Fibroblast of lung (primary cell): ENCODE measurements at regions not wholly inside any gene's neighbourhood (a gene's known extent, or its start where the extent isn't known, plus 50 kb on each side); places are given as distances from the start of the nearest gene placed in this dataset.

Source experiments
- DNase-seq, 2 donors: peaks; one replicate each; pipeline versions ENCODE4 v3.0.0 to v3.0.0-alpha.2; 2010; ENCODE audit warnings: low read depth in 2 of 2
- H2AFZ ChIP-seq: 2 replicates; pipeline ENCODE4 v1.5.1; 2012; ENCODE audit warnings: low read length, control low read depth, inconsistent platforms
- H3K27ac ChIP-seq: 2 replicates; pipeline ENCODE4 v1.5.1; 2011; ENCODE audit warnings: low read length, control low read depth; ENCODE audit not compliant: insufficient read depth
- H3K27me3 ChIP-seq: 2 replicates; pipeline ENCODE4 v1.5.1; 2011; ENCODE audit warnings: mild to moderate bottlenecking, low read length; ENCODE audit not compliant: control insufficient read depth, insufficient read depth
- H3K36me3 ChIP-seq: 2 replicates; pipeline ENCODE4 v1.5.1; 2011; ENCODE audit warnings: low read length; ENCODE audit not compliant: control insufficient read depth, insufficient read depth
- H3K4me1 ChIP-seq: 2 replicates; pipeline ENCODE4 v1.5.1; 2011; ENCODE audit warnings: low read length; ENCODE audit not compliant: control insufficient read depth, insufficient read depth; ENCODE audit errors: extremely low read depth
- H3K4me2 ChIP-seq: 2 replicates; pipeline ENCODE4 v1.5.1; 2011; ENCODE audit warnings: low read length, control low read depth; ENCODE audit not compliant: insufficient read depth; ENCODE audit errors: extremely low read depth
- H3K4me3 ChIP-seq, 4 experiments: fragments of 200-600 bp in 1 of 4; sonication (generic) in 1 of 4; replicated peaks in 1 of 4; 2 replicates each; pipeline ENCODE4 v1.5.1; 2011 to 2016; ENCODE audit warnings: low read length in 4 of 4, low read depth in 3 of 4, mild to moderate bottlenecking in 3 of 4, control low read depth in 2 of 4, inconsistent platforms in 1 of 4, mixed read lengths in 1 of 4; ENCODE audit not compliant: insufficient read depth in 1 of 4; ENCODE audit errors: control extremely low read depth in 1 of 4
- H3K79me2 ChIP-seq: 2 replicates; pipeline ENCODE4 v1.5.1; 2012; ENCODE audit warnings: mild to moderate bottlenecking, low read length, inconsistent platforms; ENCODE audit not compliant: control insufficient read depth, insufficient read depth
- H3K9ac ChIP-seq: 2 replicates; pipeline ENCODE4 v1.5.1; 2011; ENCODE audit warnings: mild to moderate bottlenecking, low read length, control low read depth; ENCODE audit not compliant: insufficient read depth
- H3K9me3 ChIP-seq: 2 replicates; pipeline ENCODE4 v1.5.1; 2012; ENCODE audit warnings: low read depth, low read length; ENCODE audit not compliant: control insufficient read depth, insufficient read depth
- H4K20me1 ChIP-seq: 2 replicates; pipeline ENCODE4 v1.5.1; 2011; ENCODE audit warnings: low read length; ENCODE audit not compliant: control insufficient read depth, insufficient read depth; ENCODE audit errors: extremely low read depth
- EZH2 ChIP-seq: IDR thresholded peaks from 2 replicates; pipeline ENCODE4 v1.5.1; 2012; ENCODE audit warnings: low read length, control low read depth, mild to moderate bottlenecking; ENCODE audit errors: missing control alignments
- TF ChIP-seq, protein P1 (sequence below), 2 donors: IDR thresholded peaks in 1 of 2; conservative IDR thresholded peaks in 1 of 2; 1 replicate in 1 of 2; 2 replicates in 1 of 2; pipeline ENCODE4 v1.5.1; 2011 to 2012; ENCODE audit warnings: low read length in 2 of 2, control low read depth in 1 of 2, inconsistent platforms in 1 of 2, low read depth in 1 of 2, mild to moderate bottlenecking in 1 of 2

- Histone ChIP-seq H3K79me2 (no peaks in the 10 kb centered on the region), H3K27ac (no peak overlapping the region), H3K9ac (no peak overlapping the region), H3K4me2 (no peak overlapping the region), H3K9me3 (peaks cover 10% of the 10 kb centered on the region), H3K27me3 (no peaks in the 10 kb centered on the region), H4K20me1 (no peaks in the 10 kb centered on the region), H2AFZ (no peak overlapping the region), H3K36me3 (no peaks in the 10 kb centered on the region), H3K4me1 (no peaks in the 10 kb centered on the region), H3K4me3 (no peak overlapping the region)
- no peak for DNase-seq
- TF ChIP-seq, protein P1, sequence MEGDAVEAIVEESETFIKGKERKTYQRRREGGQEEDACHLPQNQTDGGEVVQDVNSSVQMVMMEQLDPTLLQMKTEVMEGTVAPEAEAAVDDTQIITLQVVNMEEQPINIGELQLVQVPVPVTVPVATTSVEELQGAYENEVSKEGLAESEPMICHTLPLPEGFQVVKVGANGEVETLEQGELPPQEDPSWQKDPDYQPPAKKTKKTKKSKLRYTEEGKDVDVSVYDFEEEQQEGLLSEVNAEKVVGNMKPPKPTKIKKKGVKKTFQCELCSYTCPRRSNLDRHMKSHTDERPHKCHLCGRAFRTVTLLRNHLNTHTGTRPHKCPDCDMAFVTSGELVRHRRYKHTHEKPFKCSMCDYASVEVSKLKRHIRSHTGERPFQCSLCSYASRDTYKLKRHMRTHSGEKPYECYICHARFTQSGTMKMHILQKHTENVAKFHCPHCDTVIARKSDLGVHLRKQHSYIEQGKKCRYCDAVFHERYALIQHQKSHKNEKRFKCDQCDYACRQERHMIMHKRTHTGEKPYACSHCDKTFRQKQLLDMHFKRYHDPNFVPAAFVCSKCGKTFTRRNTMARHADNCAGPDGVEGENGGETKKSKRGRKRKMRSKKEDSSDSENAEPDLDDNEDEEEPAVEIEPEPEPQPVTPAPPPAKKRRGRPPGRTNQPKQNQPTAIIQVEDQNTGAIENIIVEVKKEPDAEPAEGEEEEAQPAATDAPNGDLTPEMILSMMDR (conservative IDR thresholded peaks at IDR 0.05 in 1 of 2, IDR thresholded peaks at IDR 0.05 in 1 of 2; ENCODE audit: low read depth in 1 of 2, low read length in 2 of 2), result no peak
- TF ChIP-seq EZH2, result no peak
These were observed 95.6 kb upstream of the CTDP1 start for GRCh38 chr18:79583984-79584401.

DNA sequence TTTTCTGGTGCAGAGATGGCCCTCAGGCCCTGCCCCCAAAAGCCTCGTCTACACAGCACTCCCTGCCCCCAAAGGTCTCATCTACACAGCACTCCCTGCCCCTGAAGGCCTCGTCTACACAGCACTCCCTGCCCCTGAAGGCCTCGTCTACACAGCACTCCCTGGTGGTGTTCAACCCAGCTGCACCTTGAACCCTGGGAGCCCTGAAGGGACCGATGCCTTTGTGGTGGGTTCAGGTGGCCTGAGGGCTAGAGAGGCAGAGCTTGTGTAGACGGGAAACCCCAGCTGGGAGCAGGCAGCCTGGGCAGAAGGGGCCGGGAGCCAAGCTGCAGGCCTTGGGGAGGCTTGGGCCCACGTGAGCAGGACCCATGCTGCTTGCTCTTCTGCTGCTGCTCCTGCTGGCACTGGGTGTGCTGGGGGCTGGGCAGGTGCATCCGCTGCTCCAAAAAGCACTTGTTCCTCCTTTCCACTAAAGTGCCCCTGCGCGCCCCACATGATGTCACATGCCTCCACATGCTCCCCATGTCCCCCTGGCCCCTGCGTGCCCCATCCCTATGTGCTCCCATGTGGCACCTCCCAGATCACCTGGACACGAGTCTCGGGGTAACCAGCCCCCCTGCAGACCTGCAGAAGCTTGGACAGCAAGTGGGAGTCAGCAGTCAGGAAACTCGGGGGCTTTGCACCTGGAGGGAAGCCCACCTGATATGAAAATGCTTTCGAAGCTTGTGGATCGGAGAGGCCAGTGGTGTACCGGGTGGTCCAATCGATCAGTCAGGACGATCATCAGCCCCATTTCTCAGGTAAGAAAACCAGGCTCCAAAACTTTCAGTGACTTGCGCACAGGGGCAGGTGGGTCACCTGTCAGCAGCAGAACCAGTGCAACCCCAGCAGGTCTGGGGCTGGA is 94.9 kb upstream of the CTDP1 start:
- Histone ChIP-seq H3K27ac (no peak overlapping the region), H3K36me3 (no peaks in the 10 kb centered on the region), H3K27me3 (no peaks in the 10 kb centered on the region), H2AFZ (no peak overlapping the region), H3K79me2 (no peaks in the 10 kb centered on the region), H3K9ac (no peak overlapping the region), H4K20me1 (no peaks in the 10 kb centered on the region), H3K4me3 (no peak overlapping the region), H3K4me2 (no peak overlapping the region), H3K9me3 (peaks cover 10% of the 10 kb centered on the region), H3K4me1 (no peaks in the 10 kb centered on the region)
- TF ChIP-seq, protein P1 (conservative IDR thresholded peaks at IDR 0.05 in 1 of 2, IDR thresholded peaks at IDR 0.05 in 1 of 2; ENCODE audit: low read depth in 1 of 2, low read length in 2 of 2), result no peak
- no peak for TF ChIP-seq EZH2
- no peak for DNase-seq

DNA sequence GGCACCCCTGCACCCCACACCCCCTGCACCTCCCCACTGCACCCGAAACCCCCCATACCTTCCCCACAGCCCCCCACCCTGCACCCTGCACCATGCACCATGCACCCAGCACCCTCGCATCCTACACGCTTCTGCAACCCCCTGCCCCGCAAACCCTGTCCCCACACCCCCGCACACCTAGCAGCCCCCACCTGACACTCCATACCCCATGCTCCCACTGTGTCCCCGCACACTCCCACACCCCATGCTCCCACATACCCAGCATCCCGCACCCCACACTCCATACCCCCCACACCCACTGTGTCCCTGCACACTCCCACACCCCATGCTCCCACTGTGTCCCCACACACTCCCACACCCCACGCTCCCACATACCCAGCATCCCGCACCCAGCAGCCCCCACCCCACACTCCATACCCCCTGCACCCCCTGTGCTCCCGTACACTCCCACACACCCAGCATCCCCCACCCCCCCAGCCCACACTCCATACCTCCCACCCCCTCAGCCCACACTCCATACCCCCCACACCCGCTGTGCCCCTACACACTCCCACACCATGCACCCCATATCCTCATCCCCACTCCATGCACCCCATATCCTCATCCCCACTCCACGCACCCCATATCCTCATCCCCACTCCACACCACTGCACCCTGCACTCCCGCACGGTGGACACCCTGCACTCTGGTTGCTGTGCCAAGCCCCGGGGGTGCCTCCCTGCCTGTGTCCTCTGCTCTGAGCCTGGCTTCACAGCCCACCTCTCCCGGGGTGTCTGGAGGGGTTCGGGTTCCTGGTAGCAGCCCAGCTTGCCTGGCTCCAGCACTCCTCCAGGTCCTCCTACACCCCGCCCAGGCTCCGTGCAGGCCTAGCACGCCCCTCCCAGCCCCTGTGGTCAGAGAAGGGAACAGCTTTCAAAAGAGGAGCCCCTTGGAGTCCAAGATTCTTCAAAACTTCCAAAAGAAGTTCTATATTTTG is 93.9 kb upstream of the CTDP1 start:
- Histone ChIP-seq H3K27me3 (no peaks in the 10 kb centered on the region), H3K4me2 (no peak overlapping the region), H3K4me1 (no peaks in the 10 kb centered on the region), H3K27ac (no peak overlapping the region), H2AFZ (no peak overlapping the region), H4K20me1 (no peaks in the 10 kb centered on the region), H3K9me3 (peaks cover 10% of the 10 kb centered on the region), H3K4me3 (no peak overlapping the region), H3K9ac (no peak overlapping the region), H3K79me2 (no peaks in the 10 kb centered on the region), H3K36me3 (no peaks in the 10 kb centered on the region)
- DNase-seq, result no peak
- TF ChIP-seq, protein P1 (conservative IDR thresholded peaks at IDR 0.05 in 1 of 2, IDR thresholded peaks at IDR 0.05 in 1 of 2; ENCODE audit: low read depth in 1 of 2, low read length in 2 of 2), result no peak
- no peak for TF ChIP-seq EZH2
